HEK293 (cell line): ENCODE measurements at regions not wholly inside any gene's neighbourhood (a gene's known extent, or its start where the extent isn't known, plus 50 kb on each side); places are given as distances from the start of the nearest gene placed in this dataset.

Source experiments
- CTCF ChIP-seq: fragments of 450-650 bp; formaldehyde crosslinking; IDR thresholded peaks from 2 replicates; pipeline ENCODE4 v1.5.1; 2016; ENCODE audit warnings: missing biosample characterization, missing genetic modification characterization
- GLI2 ChIP-seq: fragments of 450-650 bp; formaldehyde crosslinking; IDR thresholded peaks from 2 replicates; pipeline ENCODE4; 2017; ENCODE audit warnings: missing biosample characterization, missing genetic modification characterization, low read depth, borderline replicate concordance
- PBX3 ChIP-seq: sonication (generic); formaldehyde crosslinking; IDR thresholded peaks from 2 replicates; pipeline ENCODE4 v1.8.1; 2022; ENCODE audit warnings: mild to moderate bottlenecking, moderate library complexity, missing genetic modification reagents
- ZBTB11 ChIP-seq: fragments of 450-650 bp; formaldehyde crosslinking; conservative IDR thresholded peaks from 2 replicates; pipeline ENCODE4 v1.5.1; 2016; ENCODE audit warnings: low read depth, missing biosample characterization, missing genetic modification characterization
- ZBTB26 ChIP-seq: fragments of 450-650 bp; formaldehyde crosslinking; optimal IDR thresholded peaks from 2 replicates; pipeline ENCODE3; 2016; ENCODE audit warnings: missing biosample characterization, mild to moderate bottlenecking, missing genetic modification characterization
- ZNF175 ChIP-seq: fragments of 450-650 bp; formaldehyde crosslinking; IDR thresholded peaks from 2 replicates; pipeline ENCODE4 v1.5.1; 2016; ENCODE audit warnings: missing biosample characterization, missing genetic modification characterization
- ZNF24 ChIP-seq: fragments of 450-650 bp; formaldehyde crosslinking; IDR thresholded peaks from 2 replicates; pipeline ENCODE4 v1.5.1; 2016; ENCODE audit warnings: missing biosample characterization, missing genetic modification characterization
- ZNF292 ChIP-seq: fragments of 450-650 bp; formaldehyde crosslinking; IDR thresholded peaks from 2 replicates; pipeline ENCODE4 v1.5.1; 2016; ENCODE audit warnings: low read depth, missing biosample characterization, missing genetic modification characterization, borderline replicate concordance

- TF ChIP-seq ZNF292 (tag by site-specific recombination) (no peak), PBX3 (CRISPR knock-in tag) (no peak), CTCF (tag by site-specific recombination) (no peak), ZNF24 (tag by site-specific recombination) (no peak), ZBTB26 (no peak), ZBTB11 (tag by site-specific recombination) (no peak), GLI2 (no peak), ZNF175 (tag by site-specific recombination) (no peak)
These were observed 754.9 kb downstream of the OLFM4 start for GRCh38 chr13:53783471-53783870.
